Common myeloid progenitor, CD34-positive (primary cell): ENCODE measurements at regions not wholly inside any gene's neighbourhood (a gene's known extent, or its start where the extent isn't known, plus 50 kb on each side); places are given as distances from the start of the nearest gene placed in this dataset.

Experiments
- CTCF ChIA-PET: fragments of 350-600 bp; sonication (Branson Sonifier 250); formaldehyde crosslinking; loops from one replicate; lab custom pipeline; 2021; ENCODE audit warnings: antibody characterized with exemption; lab: Charles Lee
- POLR2A ChIA-PET: fragments of 350-600 bp; sonication (Branson Sonifier 250); formaldehyde crosslinking; loops from one replicate; lab custom pipeline; 2021; ENCODE audit warnings: antibody characterized with exemption; lab: Charles Lee
- DNase-seq, 3 donors: peaks; one replicate each; pipeline versions ENCODE4 v3.0.0 to v3.0.0-alpha.2; 2013
- H3K27ac ChIP-seq, 2 experiments: 1 replicate in 1 of 2; 2 replicates in 1 of 2; pipeline ENCODE4 v1.7.0; 2013; ENCODE audit warnings: inconsistent platforms in 2 of 2, low read length in 2 of 2, mild to moderate bottlenecking in 2 of 2, low read depth in 1 of 2, moderate library complexity in 1 of 2; ENCODE audit not compliant: severe bottlenecking in 2 of 2, insufficient read depth in 1 of 2, poor library complexity in 1 of 2
- H3K27me3 ChIP-seq, 5 experiments: replicated peaks in 2 of 5; 1 replicate in 3 of 5; 2 replicates in 2 of 5; pipeline versions ENCODE4 v1.6.1 to v1.7.0; 2013; ENCODE audit warnings: low read length in 4 of 5, mild to moderate bottlenecking in 2 of 5, moderate library complexity in 2 of 5, inconsistent platforms in 1 of 5; ENCODE audit not compliant: insufficient read depth in 5 of 5, control insufficient read depth in 4 of 5
- H3K36me3 ChIP-seq, 4 experiments: 1 replicate in 2 of 4; 2 replicates in 2 of 4; pipeline versions ENCODE4 v1.6.1 to v1.7.0; 2013; ENCODE audit warnings: low read length in 3 of 4, control low read depth in 1 of 4, mild to moderate bottlenecking in 1 of 4; ENCODE audit not compliant: control insufficient read depth in 4 of 4, insufficient read depth in 4 of 4
- H3K4me1 ChIP-seq, 4 experiments: 1 replicate in 3 of 4; 2 replicates in 1 of 4; pipeline versions ENCODE4 v1.6.1 to v1.7.1; 2013; ENCODE audit warnings: low read length in 3 of 4, mild to moderate bottlenecking in 3 of 4, control low read depth in 1 of 4, inconsistent platforms in 1 of 4, moderate library complexity in 1 of 4; ENCODE audit not compliant: control insufficient read depth in 4 of 4, insufficient read depth in 4 of 4; ENCODE audit errors: control extremely low read depth in 1 of 4
- H3K4me3 ChIP-seq, 7 experiments: 1 replicate in 4 of 7; 2 replicates in 3 of 7; pipeline versions ENCODE4 v1.5.1 to v1.7.0; 2013; ENCODE audit warnings: mild to moderate bottlenecking in 7 of 7, low read length in 6 of 7, moderate library complexity in 6 of 7, inconsistent platforms in 2 of 7, low read depth in 2 of 7, control low read depth in 1 of 7; ENCODE audit not compliant: insufficient read depth in 4 of 7, control insufficient read depth in 1 of 7; ENCODE audit errors: extremely low read depth in 1 of 7
- H3K9me3 ChIP-seq, 5 experiments: 1 replicate in 4 of 5; 2 replicates in 1 of 5; pipeline versions ENCODE4 v1.6.1 to v1.7.1; 2013; ENCODE audit warnings: low read length in 4 of 5, mild to moderate bottlenecking in 2 of 5, inconsistent platforms in 1 of 5, low read depth in 1 of 5, moderate library complexity in 1 of 5; ENCODE audit not compliant: control insufficient read depth in 4 of 5, insufficient read depth in 2 of 5; ENCODE audit errors: control extremely low read depth in 1 of 5
- WGBS: methylation state at CpG from one replicate; pipeline ENCODE4 v1.1.5; 2013; ENCODE audit not compliant: insufficient coverage; 5-methylcytosine and 5-hydroxymethylcytosine counted together

DNA sequence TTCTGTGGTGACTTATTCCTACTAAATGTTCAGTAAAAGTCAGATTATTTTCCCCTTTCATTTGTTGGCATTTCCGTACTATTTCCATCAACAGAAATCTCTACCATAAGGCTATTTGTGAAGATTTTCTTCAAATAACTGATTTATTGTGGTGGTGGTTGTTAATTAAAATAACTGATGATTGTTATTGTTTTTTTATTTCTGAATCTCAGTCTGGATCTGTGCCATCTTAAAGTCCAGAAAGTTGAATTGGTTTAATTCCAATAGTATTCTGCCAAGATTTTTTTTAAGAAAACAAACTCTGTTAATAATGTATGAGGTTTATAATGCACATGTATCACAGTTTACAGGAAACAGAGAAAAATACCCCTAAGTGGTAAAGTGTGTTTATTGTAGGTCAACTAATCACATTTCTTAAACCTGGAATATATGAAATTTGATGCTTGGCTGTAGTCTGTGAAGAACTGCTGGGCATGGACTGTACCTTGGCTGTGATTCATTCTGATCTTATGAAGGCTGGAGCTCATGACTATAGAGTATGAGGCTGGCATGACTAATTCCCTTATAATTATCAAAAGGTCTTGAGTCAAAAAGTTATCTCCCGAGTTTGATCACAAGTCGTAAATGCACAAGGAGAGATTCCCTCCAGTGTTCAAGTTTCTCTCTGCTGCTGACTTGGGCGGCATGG lies 134.2 kb upstream of the RND3 start:
- Histone ChIP-seq H3K4me1 (peaks cover 0 to 9% (median 4%) of the 10 kb centered on the region in 4 experiments), H3K4me3 (no peak overlapping the region), H3K27me3 (no peaks in the 10 kb centered on the region), H3K9me3 (no peaks in the 10 kb centered on the region), H3K36me3 (no peaks in the 10 kb centered on the region), H3K27ac (no peak overlapping the region)
- POLR2A ChIA-PET: no interaction called here
- WGBS: 96% methylated on average over 3 of the region's 4 CpGs
- no peak for DNase-seq
- CTCF ChIA-PET: no interaction called here

DNA sequence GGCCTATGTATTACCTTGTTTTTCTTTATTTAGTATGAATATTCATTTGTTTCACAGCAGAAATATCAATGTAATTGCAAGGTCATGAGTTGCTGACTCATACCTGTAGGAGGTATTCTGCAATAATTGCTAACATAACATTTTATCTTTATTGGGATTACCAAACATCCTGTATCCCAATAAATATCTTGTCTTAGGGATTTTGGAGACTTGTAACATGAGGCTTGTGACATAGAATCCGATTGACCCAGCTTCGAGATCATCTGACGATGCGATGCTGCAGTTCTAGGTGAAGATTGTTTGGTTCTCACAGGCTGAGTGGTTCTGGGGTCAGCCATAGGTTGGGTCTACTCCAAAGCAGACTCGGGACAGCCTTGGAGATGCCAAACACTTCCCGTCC lies 133.4 kb upstream of the RND3 start:
- no peak overlapping the region for H3K4me3 ChIP-seq
- ChIA-PET CTCF (interaction anchor here (0.6 kb wide), 1 partner anchor 20 kb away, joined by 3 read pairs; no protein-coding TSS in a partner anchor), POLR2A (no interaction called here)
- no peaks in the 10 kb centered on the region for H3K36me3 ChIP-seq
- no peak overlapping the region for H3K27ac ChIP-seq
- 98% methylated on average over 6 of the region's 6 CpGs for WGBS
- no peaks in the 10 kb centered on the region for H3K27me3 ChIP-seq
- H3K4me1 ChIP-seq: peaks cover 0 to 9% (median 4%) of the 10 kb centered on the region in 4 experiments
- H3K9me3 ChIP-seq: no peaks in the 10 kb centered on the region
- DNase-seq: no peak

DNA sequence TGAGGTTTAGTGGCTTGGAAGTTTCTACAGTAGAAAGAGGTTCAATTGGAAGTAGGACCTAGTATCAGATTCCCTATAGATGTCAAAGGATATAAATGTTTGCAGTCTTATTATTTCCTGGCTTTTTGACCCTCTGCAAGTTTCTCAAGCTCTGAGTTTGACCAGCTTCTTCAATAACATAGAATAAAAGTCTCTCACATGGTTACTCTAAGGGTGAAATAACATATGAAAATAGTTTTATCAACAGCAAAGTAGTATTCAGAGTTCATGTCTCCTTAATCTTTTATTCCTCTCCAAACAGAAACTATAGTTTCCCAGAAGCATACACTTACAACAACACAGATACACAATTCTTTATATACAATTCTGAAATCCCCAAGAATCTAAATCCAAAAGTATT lies 132.9 kb upstream of the RND3 start:
- ChIA-PET POLR2A (no interaction called here), CTCF (interaction anchor here (0.6 kb wide), 1 partner anchor 20 kb away, joined by 3 read pairs; no protein-coding TSS in a partner anchor)
- no peak overlapping the region for H3K4me3 ChIP-seq
- no peak for DNase-seq
- peaks cover 0 to 9% (median 4%) of the 10 kb centered on the region in 4 experiments for H3K4me1 ChIP-seq
- no peak overlapping the region for H3K27ac ChIP-seq
- no peaks in the 10 kb centered on the region for H3K9me3 ChIP-seq
- no peaks in the 10 kb centered on the region for H3K27me3 ChIP-seq
- H3K36me3 ChIP-seq: no peaks in the 10 kb centered on the region

DNA sequence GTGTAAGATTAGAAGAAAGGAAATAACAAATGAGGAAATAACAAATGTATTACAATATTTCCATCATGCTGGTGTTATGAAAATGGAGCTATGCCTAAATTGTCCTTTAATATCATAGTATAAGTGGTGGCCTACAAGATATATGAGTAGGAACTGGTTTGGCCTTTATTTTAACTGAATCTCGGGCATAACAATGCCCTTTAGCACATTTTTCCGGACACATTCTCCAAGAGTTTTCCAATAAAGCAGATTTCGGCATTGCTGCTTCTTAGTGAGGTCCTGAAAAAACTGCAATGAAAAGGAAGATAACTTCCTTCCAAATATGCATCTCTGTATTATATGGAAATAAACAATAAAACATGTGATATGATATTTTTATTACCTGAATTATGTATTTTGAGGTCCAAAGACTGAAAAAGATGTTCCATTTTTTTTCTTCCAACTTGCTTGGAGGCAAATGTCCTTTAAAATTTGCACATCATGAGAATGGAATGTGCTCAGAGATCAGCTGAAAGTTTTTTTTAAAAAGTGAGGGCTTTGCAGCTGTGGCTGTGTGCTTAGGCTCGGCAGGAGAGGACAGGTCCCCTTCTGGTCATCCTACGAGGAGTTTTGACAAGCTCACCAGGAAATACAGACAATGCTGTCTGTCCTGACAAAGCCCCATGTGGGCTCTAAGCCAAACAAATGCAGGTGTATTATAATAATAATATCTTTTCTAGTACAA lies 132.3 kb upstream of the RND3 start:
- POLR2A ChIA-PET: no interaction called here

DNA sequence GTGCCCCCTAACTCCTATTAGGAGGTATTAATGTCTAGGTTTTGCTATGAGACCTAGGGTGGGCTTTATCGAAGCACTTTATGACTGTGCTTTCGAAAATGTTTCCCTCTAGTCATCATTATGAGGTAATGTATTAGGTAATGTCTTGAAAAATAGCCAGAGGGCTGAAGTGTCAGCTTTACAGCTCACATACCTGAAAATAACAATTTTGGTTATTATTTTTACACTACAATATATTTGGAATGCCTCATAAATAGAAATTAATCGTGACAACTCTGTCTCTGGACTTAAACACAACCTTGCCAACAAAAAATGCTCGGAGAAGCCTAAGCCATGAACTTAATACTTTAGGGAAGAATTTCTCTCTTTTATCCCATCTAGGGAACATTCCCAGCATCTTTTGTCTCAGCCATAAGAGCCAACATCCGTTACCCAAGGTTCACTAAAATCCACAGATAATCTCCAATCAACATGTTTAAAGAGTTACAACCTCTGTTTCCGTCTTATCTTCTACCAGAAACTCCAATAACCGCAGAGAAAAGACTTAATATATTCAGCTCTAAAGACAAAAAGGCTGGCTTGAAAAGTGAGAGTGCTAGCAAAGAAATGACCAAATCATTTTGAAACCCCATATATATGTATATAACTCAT lies 130.9 kb upstream of the RND3 start:
- H3K9me3 ChIP-seq: no peaks in the 10 kb centered on the region
- no peaks in the 10 kb centered on the region for H3K36me3 ChIP-seq
- H3K27ac ChIP-seq: no peak overlapping the region
- H3K27me3 ChIP-seq: no peaks in the 10 kb centered on the region
- H3K4me3 ChIP-seq: no peak overlapping the region
- ChIA-PET CTCF (interaction anchor here (1.0 kb wide), 1 partner anchor 12 kb away, joined by 4 read pairs; no protein-coding TSS in a partner anchor), POLR2A (no interaction called here)
- WGBS: 100% methylated on average over 4 of the region's 7 CpGs
- no peaks in the 10 kb centered on the region for H3K4me1 ChIP-seq
- DNase-seq: no peak

More for the DNA sequence above, 132.3 kb upstream of the RND3 start:
- CTCF ChIA-PET: no interaction called here
- no peak overlapping the region for H3K4me3 ChIP-seq
- H3K27ac ChIP-seq: no peak overlapping the region
- WGBS: 100% methylated on average over 3 of the region's 5 CpGs
- DNase-seq: no peak
- H3K4me1 ChIP-seq: peaks cover 0 to 9% (median 4%) of the 10 kb centered on the region in 4 experiments
- no peaks in the 10 kb centered on the region for H3K27me3 ChIP-seq
- H3K36me3 ChIP-seq: no peaks in the 10 kb centered on the region
- H3K9me3 ChIP-seq: no peaks in the 10 kb centered on the region

DNA sequence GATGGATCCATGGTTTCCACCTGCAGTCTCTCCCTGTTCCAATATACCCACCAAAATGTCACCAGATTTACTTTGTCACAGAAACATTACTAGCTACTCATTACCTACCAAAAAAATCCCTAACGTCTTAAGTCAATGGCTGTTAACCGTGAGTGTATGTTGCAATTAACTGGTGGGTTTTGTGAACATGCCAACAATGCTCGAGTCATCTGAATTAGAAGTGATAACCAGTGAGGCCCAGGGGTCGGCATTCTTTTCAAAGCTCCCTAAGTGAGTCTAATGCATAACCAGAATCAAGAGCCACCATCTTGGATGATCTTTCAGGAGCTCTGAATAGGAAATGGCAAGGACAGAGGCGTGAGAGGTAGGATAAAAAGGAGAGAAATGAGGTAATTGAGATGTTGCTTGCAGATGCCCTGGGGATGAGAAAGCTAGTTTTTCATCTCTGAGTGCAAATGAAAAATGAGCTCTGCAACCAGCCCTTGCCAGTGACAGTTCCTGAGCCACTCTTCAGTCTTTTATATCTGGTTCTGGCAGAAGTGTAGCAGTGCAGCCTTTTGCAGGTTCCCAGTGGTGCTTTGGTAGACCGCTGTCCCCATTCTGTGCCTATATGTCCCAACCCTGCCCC lies 130.0 kb upstream of the RND3 start:
- H3K4me3 ChIP-seq: no peak overlapping the region
- WGBS: 100% methylated on average over 4 of the region's 6 CpGs
- H3K27me3 ChIP-seq: no peaks in the 10 kb centered on the region
- POLR2A ChIA-PET: interaction anchor here (0.6 kb wide), 1 partner anchor 38 kb away, joined by 3 read pairs; no protein-coding TSS in a partner anchor
- H3K9me3 ChIP-seq: no peaks in the 10 kb centered on the region
- peaks cover 0 to 4% (median 0%) of the 10 kb centered on the region in 4 experiments for H3K4me1 ChIP-seq
- CTCF ChIA-PET: interaction anchor here (0.8 to 1.0 kb wide), 2 partner anchors 11 to 622 kb away, joined by 3 to 4 read pairs; no protein-coding TSS in a partner anchor
- H3K27ac ChIP-seq: no peak overlapping the region
- DNase-seq: no peak
- no peaks in the 10 kb centered on the region for H3K36me3 ChIP-seq
